ENCODE measurements at regions not wholly inside any gene's neighbourhood (a gene's known extent, or its start where the extent isn't known, plus 50 kb on each side); places are given as distances from the start of the nearest gene placed in this dataset.

DNA sequence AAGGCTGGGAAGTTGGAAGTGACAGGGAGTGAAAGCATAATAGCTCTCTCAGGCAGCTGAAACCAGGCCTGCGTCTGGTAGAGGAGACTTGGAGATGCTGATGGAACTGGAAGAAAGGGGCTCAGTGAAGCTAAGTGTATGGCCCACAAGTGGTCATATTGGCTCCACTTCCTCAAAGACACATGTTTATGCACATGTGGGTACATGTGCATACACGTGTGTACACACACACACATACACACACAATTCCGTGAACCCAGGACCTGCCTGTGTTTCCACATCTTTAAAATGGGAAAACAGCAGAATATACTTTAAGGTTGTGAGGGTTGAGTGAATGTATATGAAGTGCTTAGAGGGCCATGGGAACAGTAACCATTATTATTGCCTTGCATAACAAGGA, 160.9 kb downstream of the ARL6IP6 start:
- TF ChIP-seq POLR2A (IDR thresholded peaks at IDR 0.05; ENCODE audit: low read depth, low read length) (no peak), TAF1 (IDR thresholded peaks at IDR 0.05; ENCODE audit: low read depth, low read length) (no peak), SPI1 (IDR thresholded peaks at IDR 0.05; ENCODE audit: low read depth, low read length) (no peak), POLR2AphosphoS5 (IDR thresholded peaks at IDR 0.05; ENCODE audit: low read depth, low read length) (no peak), PAX5 (IDR thresholded peaks at IDR 0.05; ENCODE audit: insufficient read depth, low read length, severe bottlenecking) (no peak)
